Esophagus muscularis mucosa (tissue), 4 donors: ENCODE measurements at regions not wholly inside any gene's neighbourhood (a gene's known extent, or its start where the extent isn't known, plus 50 kb on each side); places are given as distances from the start of the nearest gene placed in this dataset.

Experiments
- EP300 ChIP-seq: sonication (generic); formaldehyde crosslinking; IDR thresholded peaks from one replicate; pipeline ENCODE4 v1.6.1; 2017; ENCODE audit warnings: antibody characterized with exemption
- POLR2A ChIP-seq: fragments of 450-650 bp; IDR thresholded peaks from one replicate; pipeline ENCODE4 v1.6.1; 2017; ENCODE audit warnings: antibody characterized with exemption, moderate library complexity, mild to moderate bottlenecking, low read depth
- POLR2AphosphoS5 ChIP-seq, 2 donors: sonication (generic); formaldehyde crosslinking; IDR thresholded peaks; one replicate each; pipeline ENCODE4 v1.6.1; 2017; ENCODE audit warnings: antibody characterized with exemption in 2 of 2
- TF ChIP-seq, protein P1 (sequence below), 3 experiments: fragments of 200-600 bp in 2 of 3; fragments of 450-650 bp in 1 of 3; sonication (generic) in 2 of 3; IDR thresholded peaks; one replicate each; pipeline ENCODE4 v1.5.1; 2017 to 2019; ENCODE audit warnings: antibody characterized with exemption in 3 of 3, mild to moderate bottlenecking in 2 of 3, moderate library complexity in 1 of 3

DNA sequence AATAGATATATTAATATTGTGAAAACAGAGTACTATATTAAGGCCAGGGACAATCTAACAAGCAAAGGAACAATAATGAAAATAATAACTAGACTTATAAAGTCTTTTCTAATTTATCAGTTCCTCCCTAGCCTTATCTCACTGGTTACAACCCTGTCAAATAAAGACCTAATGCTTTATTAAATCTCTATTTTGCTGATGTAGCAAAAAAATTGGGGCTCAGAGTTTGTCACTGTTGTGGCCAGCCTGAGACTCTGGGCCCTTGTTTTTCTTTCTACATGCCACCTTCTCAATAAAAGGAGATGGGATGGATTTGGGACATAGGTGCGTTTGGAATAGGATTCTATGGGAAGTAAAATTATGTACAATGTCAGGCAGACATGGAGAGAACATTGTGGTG, 937.0 kb downstream of the IGSF11 start:
- TF ChIP-seq, protein P1, sequence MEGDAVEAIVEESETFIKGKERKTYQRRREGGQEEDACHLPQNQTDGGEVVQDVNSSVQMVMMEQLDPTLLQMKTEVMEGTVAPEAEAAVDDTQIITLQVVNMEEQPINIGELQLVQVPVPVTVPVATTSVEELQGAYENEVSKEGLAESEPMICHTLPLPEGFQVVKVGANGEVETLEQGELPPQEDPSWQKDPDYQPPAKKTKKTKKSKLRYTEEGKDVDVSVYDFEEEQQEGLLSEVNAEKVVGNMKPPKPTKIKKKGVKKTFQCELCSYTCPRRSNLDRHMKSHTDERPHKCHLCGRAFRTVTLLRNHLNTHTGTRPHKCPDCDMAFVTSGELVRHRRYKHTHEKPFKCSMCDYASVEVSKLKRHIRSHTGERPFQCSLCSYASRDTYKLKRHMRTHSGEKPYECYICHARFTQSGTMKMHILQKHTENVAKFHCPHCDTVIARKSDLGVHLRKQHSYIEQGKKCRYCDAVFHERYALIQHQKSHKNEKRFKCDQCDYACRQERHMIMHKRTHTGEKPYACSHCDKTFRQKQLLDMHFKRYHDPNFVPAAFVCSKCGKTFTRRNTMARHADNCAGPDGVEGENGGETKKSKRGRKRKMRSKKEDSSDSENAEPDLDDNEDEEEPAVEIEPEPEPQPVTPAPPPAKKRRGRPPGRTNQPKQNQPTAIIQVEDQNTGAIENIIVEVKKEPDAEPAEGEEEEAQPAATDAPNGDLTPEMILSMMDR (IDR thresholded peaks at IDR 0.05) = no peak
- TF ChIP-seq EP300 (no peak), POLR2AphosphoS5 (IDR thresholded peaks at IDR 0.05) (no peak), POLR2A (no peak)
